Small intestine (tissue), 7 donors: ENCODE measurements at regions not wholly inside any gene's neighbourhood (a gene's known extent, or its start where the extent isn't known, plus 50 kb on each side); places are given as distances from the start of the nearest gene placed in this dataset.

ENCODE experiments used
- DNase-seq, 2 donors: peaks; one replicate each; pipeline versions ENCODE4 v3.0.0 to v3.0.0-alpha.2; 2013
- FAIRE-seq: peaks from 2 replicates; lab custom pipeline; 2012; peaks lifted over from hg19 to GRCh38; lab: Jason Lieb, UNC
- H3K27ac ChIP-seq, 3 donors: one replicate each; pipeline ENCODE4 v1.5.1; 2013; ENCODE audit warnings: low read length in 2 of 3, mild to moderate bottlenecking in 2 of 3, control low read depth in 1 of 3, inconsistent platforms in 1 of 3, low read depth in 1 of 3, moderate library complexity in 1 of 3
- H3K27me3 ChIP-seq, 3 donors: one replicate each; pipeline ENCODE4 v1.6.1; 2013; ENCODE audit warnings: low read length in 3 of 3, inconsistent platforms in 1 of 3; ENCODE audit not compliant: control insufficient read depth in 3 of 3, insufficient read depth in 3 of 3
- H3K36me3 ChIP-seq, 3 donors: one replicate each; pipeline ENCODE4 v1.6.1; 2013; ENCODE audit warnings: low read length in 3 of 3, inconsistent platforms in 1 of 3, low read depth in 1 of 3, mild to moderate bottlenecking in 1 of 3, moderate library complexity in 1 of 3; ENCODE audit not compliant: control insufficient read depth in 3 of 3, insufficient read depth in 2 of 3
- H3K4me1 ChIP-seq, 3 donors: one replicate each; pipeline ENCODE4 v1.6.1; 2013; ENCODE audit warnings: low read length in 2 of 3, inconsistent platforms in 1 of 3, low read depth in 1 of 3, mild to moderate bottlenecking in 1 of 3, moderate library complexity in 1 of 3; ENCODE audit not compliant: control insufficient read depth in 3 of 3, insufficient read depth in 2 of 3
- H3K4me3 ChIP-seq, 3 donors: one replicate each; pipeline ENCODE4 v1.5.1; 2013; ENCODE audit warnings: low read length in 3 of 3, control low read depth in 1 of 3, inconsistent platforms in 1 of 3, low read depth in 1 of 3, mild to moderate bottlenecking in 1 of 3, moderate library complexity in 1 of 3
- H3K9me3 ChIP-seq, 2 donors: one replicate each; pipeline ENCODE4 v1.6.1; 2013; ENCODE audit warnings: low read depth in 1 of 2, low read length in 1 of 2; ENCODE audit not compliant: control insufficient read depth in 2 of 2, insufficient read depth in 1 of 2
- WGBS, 3 donors: extraction: QIAGEN DNeasy Blood & Tissue Kit; methylation state at CpG; one replicate each; pipeline ENCODE4 v1.1.7; 2013; 5-methylcytosine and 5-hydroxymethylcytosine counted together
- donor health status: healthy with polysubstance abuse.
- donor health status: control.
- donor health status: control.
- donor health status: Bipolar disorder and iron deficiency.
- donor health status: healthy.

GRCh38 chr1:218661411-218661810 lies 316.3 kb downstream of the TGFB2 start:
- Histone ChIP-seq H3K9me3 (peaks cover 0 to 4% of the 10 kb centered on the region in 2 donors), H3K27ac (no peak overlapping the region), H3K36me3 (no peaks in the 10 kb centered on the region), H3K4me3 (no peak overlapping the region), H3K4me1 (no peaks in the 10 kb centered on the region), H3K27me3 (no peaks in the 10 kb centered on the region)
- WGBS, 3 donors: 82 to 87% (median 83%) methylated on average over 3 of the region's 3 CpGs
- no peak for FAIRE-seq
- no peak for DNase-seq

- Histone ChIP-seq H3K36me3 (no peaks in the 10 kb centered on the region), H3K9me3 (peaks cover 0 to 4% of the 10 kb centered on the region in 2 donors), H3K4me3 (no peak overlapping the region), H3K27me3 (no peaks in the 10 kb centered on the region), H3K27ac (no peak overlapping the region), H3K4me1 (no peaks in the 10 kb centered on the region)
- WGBS, 3 donors: 75 to 83% (median 76%) methylated on average over 3 of the region's 3 CpGs
- FAIRE-seq (no peak), DNase-seq (no peak)
These were observed 319.4 kb downstream of the TGFB2 start for GRCh38 chr1:218664385-218665170.

- H3K36me3 ChIP-seq: no peaks in the 10 kb centered on the region
- no peak overlapping the region for H3K4me3 ChIP-seq
- no peak overlapping the region for H3K27ac ChIP-seq
- WGBS, 3 donors: 58 to 70% (median 66%) methylated on average over 4 of the region's 4 CpGs
- no peaks in the 10 kb centered on the region for H3K27me3 ChIP-seq
- peaks cover 0 to 4% of the 10 kb centered on the region in 2 donors for H3K9me3 ChIP-seq
- H3K4me1 ChIP-seq: no peaks in the 10 kb centered on the region
- FAIRE-seq (no peak), DNase-seq (no peak)
These were observed 320.1 kb downstream of the TGFB2 start for GRCh38 chr1:218665221-218665620.

GRCh38 chr1:218666263-218666662 lies 321.1 kb downstream of the TGFB2 start:
- H3K27me3 ChIP-seq: no peaks in the 10 kb centered on the region
- FAIRE-seq: no peak
- no peaks in the 10 kb centered on the region for H3K36me3 ChIP-seq
- DNase-seq: no peak
- H3K9me3 ChIP-seq: peaks cover 0 to 4% of the 10 kb centered on the region in 2 donors
- H3K4me3 ChIP-seq: no peak overlapping the region
- H3K4me1 ChIP-seq: no peaks in the 10 kb centered on the region
- no peak overlapping the region for H3K27ac ChIP-seq

GRCh38 chr1:218667781-218668516 lies 322.8 kb downstream of the TGFB2 start:
- H3K4me3 ChIP-seq: no peak overlapping the region
- H3K9me3 ChIP-seq: peaks cover 0 to 4% of the 10 kb centered on the region in 2 donors
- no peaks in the 10 kb centered on the region for H3K27me3 ChIP-seq
- no peak for FAIRE-seq
- no peaks in the 10 kb centered on the region for H3K36me3 ChIP-seq
- H3K27ac ChIP-seq: no peak overlapping the region
- 57 to 71% (median 70%) methylated on average over 3 of the region's 3 CpGs for WGBS, 3 donors
- no peaks in the 10 kb centered on the region for H3K4me1 ChIP-seq
- DNase-seq: no peak

- 78 to 97% (median 95%) methylated on average over 1 of the region's 1 CpG for WGBS, 3 donors
- FAIRE-seq: no peak
- no peak overlapping the region for H3K4me3 ChIP-seq
- no peak overlapping the region for H3K27ac ChIP-seq
- no peaks in the 10 kb centered on the region for H3K36me3 ChIP-seq
- peaks cover 0 to 4% of the 10 kb centered on the region in 2 donors for H3K9me3 ChIP-seq
- no peak for DNase-seq
- H3K27me3 ChIP-seq: no peaks in the 10 kb centered on the region
- H3K4me1 ChIP-seq: no peaks in the 10 kb centered on the region
These were observed 324.3 kb downstream of the TGFB2 start for GRCh38 chr1:218669431-218669830.

- no peaks in the 10 kb centered on the region for H3K4me1 ChIP-seq
- H3K27me3 ChIP-seq: no peaks in the 10 kb centered on the region
- H3K36me3 ChIP-seq: no peaks in the 10 kb centered on the region
- no peak overlapping the region for H3K4me3 ChIP-seq
- peaks cover 0 to 4% of the 10 kb centered on the region in 2 donors for H3K9me3 ChIP-seq
- no peak overlapping the region for H3K27ac ChIP-seq
- 92 to 97% (median 93%) methylated on average over 1 of the region's 1 CpG for WGBS, 3 donors
- no peak for DNase-seq
- FAIRE-seq: no peak
These were observed 325.7 kb downstream of the TGFB2 start for GRCh38 chr1:218670875-218671274.

- Histone ChIP-seq H3K4me3 (no peak overlapping the region), H3K27ac (no peak overlapping the region), H3K4me1 (no peaks in the 10 kb centered on the region), H3K9me3 (no peaks in the 10 kb centered on the region), H3K27me3 (no peaks in the 10 kb centered on the region), H3K36me3 (no peaks in the 10 kb centered on the region)
- whole genome bisulfite sequencing, 3 donors: 19 to 37% (median 32%) methylated on average over 6 of the region's 6 CpGs
- FAIRE-seq (no peak), DNase-seq (no peak)
These were observed 326.4 kb downstream of the TGFB2 start for GRCh38 chr1:218671573-218671972.
